Sigmoid colon (tissue), 6 donors: ENCODE measurements at regions not wholly inside any gene's neighbourhood (a gene's known extent, or its start where the extent isn't known, plus 50 kb on each side); places are given as distances from the start of the nearest gene placed in this dataset.

Experiments
- DNase-seq: peaks from one replicate; pipeline ENCODE4 v3.0.0-alpha.2; 2019
- H3K27ac ChIP-seq, 4 donors: fragments of 200-600 bp; sonication (generic); one replicate each; pipeline ENCODE4 v1.5.1; 2016 to 2019; ENCODE audit warnings: mild to moderate bottlenecking in 1 of 4
- H3K27me3 ChIP-seq, 3 donors: fragments of 200-600 bp; sonication (generic); one replicate each; pipeline ENCODE4 v1.5.1; 2019; ENCODE audit warnings: mild to moderate bottlenecking in 1 of 3
- H3K36me3 ChIP-seq, 4 donors: fragments of 200-600 bp; sonication (generic); one replicate each; pipeline ENCODE4 v1.5.1; 2016 to 2019
- H3K4me1 ChIP-seq, 4 donors: fragments of 200-600 bp; sonication (generic); one replicate each; pipeline ENCODE4 v1.5.1; 2017 to 2019
- H3K4me3 ChIP-seq, 4 donors: fragments of 200-600 bp; sonication (generic); one replicate each; pipeline ENCODE4 v1.5.1; 2017 to 2019; ENCODE audit warnings: mild to moderate bottlenecking in 2 of 4, moderate library complexity in 1 of 4
- H3K9me3 ChIP-seq, 4 donors: fragments of 200-600 bp in 3 of 4; sonication (generic) in 3 of 4; one replicate each; pipeline versions ENCODE4 v1.5.1 to v1.6.1; 2013 to 2019
- EP300 ChIP-seq, 4 donors: sonication (generic); formaldehyde crosslinking; IDR thresholded peaks; one replicate each; pipeline ENCODE4 v1.6.1; 2017; ENCODE audit warnings: antibody characterized with exemption in 4 of 4
- POLR2A ChIP-seq, 2 donors: fragments of 450-650 bp; IDR thresholded peaks; one replicate each; pipeline ENCODE4 v1.6.1; 2016; ENCODE audit warnings: antibody characterized with exemption in 2 of 2, mild to moderate bottlenecking in 2 of 2, moderate library complexity in 2 of 2
- POLR2AphosphoS5 ChIP-seq, 4 donors: sonication (generic); formaldehyde crosslinking; IDR thresholded peaks; one replicate each; pipeline ENCODE4 v1.6.1; 2017; ENCODE audit warnings: antibody characterized with exemption in 4 of 4
- WGBS, 2 donors: extraction: QIAGEN DNeasy Blood & Tissue Kit; methylation state at CpG; one replicate each; pipeline ENCODE4 v1.1.7; 2013; 5-methylcytosine and 5-hydroxymethylcytosine counted together
- intact Hi-C: fragments of 100-400 bp; cut with DNase I; formaldehyde crosslinking; loops from one replicate; pipeline ENCODE4 v1.15.1; 2023
- TF ChIP-seq, protein P1 (sequence below), 4 experiments: fragments of 450-650 bp in 3 of 4; fragments of 200-600 bp in 1 of 4; IDR thresholded peaks; one replicate each; pipeline ENCODE4 v1.5.1; 2016 to 2019; ENCODE audit warnings: antibody characterized with exemption in 4 of 4, mild to moderate bottlenecking in 3 of 4, moderate library complexity in 2 of 4
- donor health status: healthy with polysubstance abuse.
- donor health status: healthy.

DNA sequence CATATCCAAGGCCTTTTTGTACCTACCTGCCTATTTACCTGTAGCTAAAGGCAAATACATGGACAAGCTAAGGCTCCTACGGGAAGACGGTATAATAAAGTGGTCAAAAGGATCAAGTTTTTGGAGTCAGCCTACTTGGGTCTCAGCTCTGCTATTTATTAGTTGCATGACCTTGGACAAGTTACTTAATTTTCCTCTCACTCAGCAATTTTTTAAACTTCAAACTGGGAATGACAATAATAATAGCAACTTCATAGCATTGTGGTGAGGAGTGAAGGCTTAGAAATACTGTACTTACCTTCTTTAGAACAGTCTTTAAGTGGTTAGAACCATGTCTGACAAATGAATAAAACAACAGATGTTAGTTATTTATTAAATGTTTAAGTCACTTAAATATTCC lies 60.2 kb upstream of the SLC35F3 start:
- Histone ChIP-seq H3K36me3 (no peaks in the 10 kb centered on the region), H3K9me3 (no peaks in the 10 kb centered on the region), H3K27ac (no peak overlapping the region), H3K27me3 (no peaks in the 10 kb centered on the region), H3K4me1 (no peaks in the 10 kb centered on the region), H3K4me3 (no peak overlapping the region)
- WGBS, 2 donors = 92 to 93% methylated on average over 2 of the region's 2 CpGs
- DNase-seq = no peak
- TF ChIP-seq, protein P1, sequence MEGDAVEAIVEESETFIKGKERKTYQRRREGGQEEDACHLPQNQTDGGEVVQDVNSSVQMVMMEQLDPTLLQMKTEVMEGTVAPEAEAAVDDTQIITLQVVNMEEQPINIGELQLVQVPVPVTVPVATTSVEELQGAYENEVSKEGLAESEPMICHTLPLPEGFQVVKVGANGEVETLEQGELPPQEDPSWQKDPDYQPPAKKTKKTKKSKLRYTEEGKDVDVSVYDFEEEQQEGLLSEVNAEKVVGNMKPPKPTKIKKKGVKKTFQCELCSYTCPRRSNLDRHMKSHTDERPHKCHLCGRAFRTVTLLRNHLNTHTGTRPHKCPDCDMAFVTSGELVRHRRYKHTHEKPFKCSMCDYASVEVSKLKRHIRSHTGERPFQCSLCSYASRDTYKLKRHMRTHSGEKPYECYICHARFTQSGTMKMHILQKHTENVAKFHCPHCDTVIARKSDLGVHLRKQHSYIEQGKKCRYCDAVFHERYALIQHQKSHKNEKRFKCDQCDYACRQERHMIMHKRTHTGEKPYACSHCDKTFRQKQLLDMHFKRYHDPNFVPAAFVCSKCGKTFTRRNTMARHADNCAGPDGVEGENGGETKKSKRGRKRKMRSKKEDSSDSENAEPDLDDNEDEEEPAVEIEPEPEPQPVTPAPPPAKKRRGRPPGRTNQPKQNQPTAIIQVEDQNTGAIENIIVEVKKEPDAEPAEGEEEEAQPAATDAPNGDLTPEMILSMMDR (IDR thresholded peaks at IDR 0.05) = no peak
- no peak for TF ChIP-seq POLR2A (IDR thresholded peaks at IDR 0.05)
- no peak for TF ChIP-seq POLR2AphosphoS5 (IDR thresholded peaks at IDR 0.05)
- intact Hi-C loops = no loop called here

DNA sequence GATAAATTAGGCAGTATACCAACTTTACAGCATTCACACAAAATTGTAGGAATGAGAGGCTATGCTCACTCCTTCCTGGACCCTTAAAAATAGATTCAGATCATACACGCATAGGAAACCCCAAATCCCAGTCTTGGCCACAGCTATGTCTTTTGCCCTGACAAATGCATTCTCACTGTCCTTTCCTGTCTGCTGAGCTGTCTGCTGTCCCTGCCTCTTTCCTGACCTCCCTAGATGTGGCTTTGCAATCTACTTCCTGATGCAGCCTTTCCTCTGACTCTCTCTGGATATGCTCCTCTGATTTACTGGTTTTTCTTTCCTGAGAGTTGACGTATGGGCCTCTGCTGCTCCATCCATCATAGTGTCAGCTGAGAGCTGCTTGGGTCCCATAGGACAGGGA lies 59.8 kb upstream of the SLC35F3 start:
- no peak overlapping the region for H3K27ac ChIP-seq
- H3K4me3 ChIP-seq = no peak overlapping the region
- WGBS, 2 donors = 49 to 52% methylated on average over 2 of the region's 2 CpGs
- TF ChIP-seq POLR2A (IDR thresholded peaks at IDR 0.05) = no peak
- TF ChIP-seq POLR2AphosphoS5 (IDR thresholded peaks at IDR 0.05) = no peak
- TF ChIP-seq, protein P1 (IDR thresholded peaks at IDR 0.05) = no peak
- no peak for TF ChIP-seq EP300 (IDR thresholded peaks at IDR 0.05)
- no peaks in the 10 kb centered on the region for H3K36me3 ChIP-seq
- intact Hi-C loops = no loop called here
- no peak for DNase-seq
- H3K9me3 ChIP-seq = no peaks in the 10 kb centered on the region
- H3K27me3 ChIP-seq = no peaks in the 10 kb centered on the region
- H3K4me1 ChIP-seq = no peaks in the 10 kb centered on the region
